ENCODE measurements at regions not wholly inside any gene's neighbourhood (a gene's known extent, or its start where the extent isn't known, plus 50 kb on each side); places are given as distances from the start of the nearest gene placed in this dataset.

DNA sequence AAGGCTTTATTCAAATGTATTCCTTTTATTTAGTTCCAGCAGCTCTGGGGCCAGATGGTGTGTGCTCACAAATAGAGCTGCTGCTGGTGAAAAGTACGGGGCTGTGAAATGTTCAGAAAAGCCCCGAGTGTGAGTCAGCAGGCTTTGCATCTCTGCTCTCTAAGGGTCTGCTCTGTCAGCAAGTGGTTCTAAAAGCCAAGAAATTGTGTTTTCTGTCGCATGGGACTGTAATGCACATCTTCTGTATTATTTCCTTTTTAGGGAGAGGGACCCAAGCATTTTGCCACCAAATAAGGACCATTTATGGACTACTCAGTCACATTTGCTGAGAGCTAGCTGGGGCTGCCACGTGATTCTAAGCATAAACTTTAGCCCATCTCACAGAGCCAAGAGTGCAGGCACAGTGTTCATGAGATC, 82.9 kb upstream of the NHS start (continued):
- TF ChIP-seq ZNF41 (CRISPR knock-in tag; conservative IDR thresholded peaks at IDR 0.05) = no peak

DNA sequence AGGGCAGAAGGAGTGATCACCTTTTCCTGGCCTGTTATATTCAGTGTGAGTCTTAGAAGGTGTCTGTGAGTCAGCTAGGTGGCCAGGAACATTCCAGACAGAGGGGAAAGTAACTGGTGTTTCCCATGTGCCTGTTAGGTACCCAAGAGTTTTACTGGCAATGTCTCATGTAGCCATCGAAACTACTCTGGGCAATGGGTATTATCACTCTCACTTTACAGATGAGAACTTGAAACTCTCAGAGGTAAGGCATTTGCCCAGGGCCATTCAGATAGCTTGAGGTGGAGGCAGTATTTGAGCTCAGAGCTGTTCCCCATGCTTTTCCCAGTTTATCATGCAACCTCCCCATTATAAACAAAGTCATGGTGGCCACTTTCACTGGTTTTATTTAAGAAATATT, 80.4 kb upstream of the NHS start:
- TF ChIP-seq BRF1 (IDR thresholded peaks at IDR 0.05; ENCODE audit: borderline replicate concordance, extremely low read depth, insufficient read length) (no peak), ZKSCAN8 (CRISPR knock-in tag; IDR thresholded peaks at IDR 0.05) (no peak), COPS2 (conservative IDR thresholded peaks at IDR 0.05) (no peak), ZNF561 (CRISPR knock-in tag; conservative IDR thresholded peaks at IDR 0.05) (no peak), HDAC3 (IDR thresholded peaks at IDR 0.05; ENCODE audit: borderline replicate concordance, partially characterized antibody) (no peak), ZNF764 (CRISPR knock-in tag; IDR thresholded peaks at IDR 0.05; ENCODE audit: low read depth) (no peak), LCOR (CRISPR knock-in tag; IDR thresholded peaks at IDR 0.05) (no peak), SAP30 (IDR thresholded peaks at IDR 0.05; ENCODE audit: borderline replicate concordance, insufficient read depth, low read depth, low read length, poor library complexity, severe bottlenecking) (no peak)
- TF ChIP-seq, protein P1, sequence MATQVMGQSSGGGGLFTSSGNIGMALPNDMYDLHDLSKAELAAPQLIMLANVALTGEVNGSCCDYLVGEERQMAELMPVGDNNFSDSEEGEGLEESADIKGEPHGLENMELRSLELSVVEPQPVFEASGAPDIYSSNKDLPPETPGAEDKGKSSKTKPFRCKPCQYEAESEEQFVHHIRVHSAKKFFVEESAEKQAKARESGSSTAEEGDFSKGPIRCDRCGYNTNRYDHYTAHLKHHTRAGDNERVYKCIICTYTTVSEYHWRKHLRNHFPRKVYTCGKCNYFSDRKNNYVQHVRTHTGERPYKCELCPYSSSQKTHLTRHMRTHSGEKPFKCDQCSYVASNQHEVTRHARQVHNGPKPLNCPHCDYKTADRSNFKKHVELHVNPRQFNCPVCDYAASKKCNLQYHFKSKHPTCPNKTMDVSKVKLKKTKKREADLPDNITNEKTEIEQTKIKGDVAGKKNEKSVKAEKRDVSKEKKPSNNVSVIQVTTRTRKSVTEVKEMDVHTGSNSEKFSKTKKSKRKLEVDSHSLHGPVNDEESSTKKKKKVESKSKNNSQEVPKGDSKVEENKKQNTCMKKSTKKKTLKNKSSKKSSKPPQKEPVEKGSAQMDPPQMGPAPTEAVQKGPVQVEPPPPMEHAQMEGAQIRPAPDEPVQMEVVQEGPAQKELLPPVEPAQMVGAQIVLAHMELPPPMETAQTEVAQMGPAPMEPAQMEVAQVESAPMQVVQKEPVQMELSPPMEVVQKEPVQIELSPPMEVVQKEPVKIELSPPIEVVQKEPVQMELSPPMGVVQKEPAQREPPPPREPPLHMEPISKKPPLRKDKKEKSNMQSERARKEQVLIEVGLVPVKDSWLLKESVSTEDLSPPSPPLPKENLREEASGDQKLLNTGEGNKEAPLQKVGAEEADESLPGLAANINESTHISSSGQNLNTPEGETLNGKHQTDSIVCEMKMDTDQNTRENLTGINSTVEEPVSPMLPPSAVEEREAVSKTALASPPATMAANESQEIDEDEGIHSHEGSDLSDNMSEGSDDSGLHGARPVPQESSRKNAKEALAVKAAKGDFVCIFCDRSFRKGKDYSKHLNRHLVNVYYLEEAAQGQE (IDR thresholded peaks at IDR 0.05; ENCODE audit: borderline replicate concordance) = no peak
- TF ChIP-seq, protein P1 (CRISPR knock-in tag; IDR thresholded peaks at IDR 0.05; ENCODE audit: low read depth) = no peak
- TF ChIP-seq, protein P2, sequence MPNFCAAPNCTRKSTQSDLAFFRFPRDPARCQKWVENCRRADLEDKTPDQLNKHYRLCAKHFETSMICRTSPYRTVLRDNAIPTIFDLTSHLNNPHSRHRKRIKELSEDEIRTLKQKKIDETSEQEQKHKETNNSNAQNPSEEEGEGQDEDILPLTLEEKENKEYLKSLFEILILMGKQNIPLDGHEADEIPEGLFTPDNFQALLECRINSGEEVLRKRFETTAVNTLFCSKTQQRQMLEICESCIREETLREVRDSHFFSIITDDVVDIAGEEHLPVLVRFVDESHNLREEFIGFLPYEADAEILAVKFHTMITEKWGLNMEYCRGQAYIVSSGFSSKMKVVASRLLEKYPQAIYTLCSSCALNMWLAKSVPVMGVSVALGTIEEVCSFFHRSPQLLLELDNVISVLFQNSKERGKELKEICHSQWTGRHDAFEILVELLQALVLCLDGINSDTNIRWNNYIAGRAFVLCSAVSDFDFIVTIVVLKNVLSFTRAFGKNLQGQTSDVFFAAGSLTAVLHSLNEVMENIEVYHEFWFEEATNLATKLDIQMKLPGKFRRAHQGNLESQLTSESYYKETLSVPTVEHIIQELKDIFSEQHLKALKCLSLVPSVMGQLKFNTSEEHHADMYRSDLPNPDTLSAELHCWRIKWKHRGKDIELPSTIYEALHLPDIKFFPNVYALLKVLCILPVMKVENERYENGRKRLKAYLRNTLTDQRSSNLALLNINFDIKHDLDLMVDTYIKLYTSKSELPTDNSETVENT (CRISPR knock-in tag; IDR thresholded peaks at IDR 0.05) = no peak
- Histone ChIP-seq H3K4me1 (replicated peaks in 1 of 2; ENCODE audit: control insufficient read depth in 2 of 2, insufficient read depth in 2 of 2, low read length in 2 of 2) (no peaks in the 10 kb centered on the region), H3K27ac (ENCODE audit: extremely low read depth, low read depth, low read length) (no peak overlapping the region), H3K36me3 (ENCODE audit: control insufficient read depth, insufficient read depth, low read length) (no peaks in the 10 kb centered on the region), H3K4me2 (ENCODE audit: insufficient read depth, low read length) (no peak overlapping the region), H3K79me2 (ENCODE audit: control insufficient read depth, insufficient read depth, low read length) (no peaks in the 10 kb centered on the region), H2AFZ (ENCODE audit: low read depth, low read length) (no peak overlapping the region), H3K4me3 (no peak overlapping the region), H4K20me1 (replicated peaks; ENCODE audit: control insufficient read depth, insufficient read depth, low read length) (no peaks in the 10 kb centered on the region), H3K27me3 (ENCODE audit: control insufficient read depth in 2 of 2, insufficient read depth in 2 of 2, low read length in 2 of 2) (no peaks in the 10 kb centered on the region), H3K9me1 (ENCODE audit: control insufficient read depth, insufficient read depth, low read length) (no peaks in the 10 kb centered on the region), H3K9me3 (replicated peaks; ENCODE audit: control insufficient read depth, insufficient read depth, low read depth, low read length) (no peaks in the 10 kb centered on the region), H3K9ac (ENCODE audit: insufficient read depth in 1 of 2, low read depth in 2 of 2, low read length in 2 of 2) (no peak overlapping the region)
- FAIRE-seq (no peak), ATAC-seq (no peak), DNase-seq (ENCODE audit: extremely low read depth in 1 of 4, low spot score in 3 of 4) (no peak)
- CTCF ChIA-PET (ENCODE audit: low intra/inter-chr PET ratio) = no interaction called here
- intact Hi-C loops (cut with micrococcal nuclease) = no loop called here
- in situ Hi-C loops (cut with MboI) = no loop called here
- WGBS (ENCODE audit: insufficient coverage, low coverage, missing lambda C conversion rate) = 0% methylated on average over 1 of the region's 1 CpG
- POLR2A ChIA-PET = no interaction called here
- BruUV-seq (replicated peaks) = no TSS peak
